ENCODE measurements at regions not wholly inside any gene's neighbourhood (a gene's known extent, or its start where the extent isn't known, plus 50 kb on each side); places are given as distances from the start of the nearest gene placed in this dataset.

DNA sequence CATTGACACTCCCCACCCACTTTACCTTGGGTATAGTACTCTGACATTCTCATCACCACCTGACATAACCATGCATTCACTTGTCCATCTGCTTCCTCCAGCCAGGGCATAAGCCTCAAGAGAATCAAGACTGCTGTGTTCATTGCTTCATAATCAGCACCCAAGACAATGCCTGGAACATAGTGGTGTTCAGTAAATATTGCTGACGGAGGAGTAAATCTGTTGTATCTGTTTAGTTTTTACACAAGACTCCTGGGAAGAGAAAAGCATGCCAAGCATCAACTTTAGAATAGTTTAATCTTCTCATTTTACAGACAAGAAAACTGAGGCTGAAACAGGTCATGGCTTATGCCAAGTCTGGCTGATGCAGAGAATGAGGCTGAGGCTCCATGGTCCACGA, 173.9 kb upstream of the DUSP10 start:
- Mint-ChIP-seq H3K36me3 (no peaks in the 10 kb centered on the region), H3K27me3 (no peaks in the 10 kb centered on the region), H3K9me3 (peaks cover 5% of the 10 kb centered on the region), H3K4me1 (ENCODE audit: unreplicated experiment) (no peaks in the 10 kb centered on the region), H3K27ac (no peak overlapping the region), H3K4me3 (no peak overlapping the region)
- no peak for DNase-seq (ENCODE audit: extremely low spot score, unreplicated experiment)
- TF ChIP-seq, protein P1, sequence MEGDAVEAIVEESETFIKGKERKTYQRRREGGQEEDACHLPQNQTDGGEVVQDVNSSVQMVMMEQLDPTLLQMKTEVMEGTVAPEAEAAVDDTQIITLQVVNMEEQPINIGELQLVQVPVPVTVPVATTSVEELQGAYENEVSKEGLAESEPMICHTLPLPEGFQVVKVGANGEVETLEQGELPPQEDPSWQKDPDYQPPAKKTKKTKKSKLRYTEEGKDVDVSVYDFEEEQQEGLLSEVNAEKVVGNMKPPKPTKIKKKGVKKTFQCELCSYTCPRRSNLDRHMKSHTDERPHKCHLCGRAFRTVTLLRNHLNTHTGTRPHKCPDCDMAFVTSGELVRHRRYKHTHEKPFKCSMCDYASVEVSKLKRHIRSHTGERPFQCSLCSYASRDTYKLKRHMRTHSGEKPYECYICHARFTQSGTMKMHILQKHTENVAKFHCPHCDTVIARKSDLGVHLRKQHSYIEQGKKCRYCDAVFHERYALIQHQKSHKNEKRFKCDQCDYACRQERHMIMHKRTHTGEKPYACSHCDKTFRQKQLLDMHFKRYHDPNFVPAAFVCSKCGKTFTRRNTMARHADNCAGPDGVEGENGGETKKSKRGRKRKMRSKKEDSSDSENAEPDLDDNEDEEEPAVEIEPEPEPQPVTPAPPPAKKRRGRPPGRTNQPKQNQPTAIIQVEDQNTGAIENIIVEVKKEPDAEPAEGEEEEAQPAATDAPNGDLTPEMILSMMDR (conservative IDR thresholded peaks at IDR 0.05), result no peak

DNA sequence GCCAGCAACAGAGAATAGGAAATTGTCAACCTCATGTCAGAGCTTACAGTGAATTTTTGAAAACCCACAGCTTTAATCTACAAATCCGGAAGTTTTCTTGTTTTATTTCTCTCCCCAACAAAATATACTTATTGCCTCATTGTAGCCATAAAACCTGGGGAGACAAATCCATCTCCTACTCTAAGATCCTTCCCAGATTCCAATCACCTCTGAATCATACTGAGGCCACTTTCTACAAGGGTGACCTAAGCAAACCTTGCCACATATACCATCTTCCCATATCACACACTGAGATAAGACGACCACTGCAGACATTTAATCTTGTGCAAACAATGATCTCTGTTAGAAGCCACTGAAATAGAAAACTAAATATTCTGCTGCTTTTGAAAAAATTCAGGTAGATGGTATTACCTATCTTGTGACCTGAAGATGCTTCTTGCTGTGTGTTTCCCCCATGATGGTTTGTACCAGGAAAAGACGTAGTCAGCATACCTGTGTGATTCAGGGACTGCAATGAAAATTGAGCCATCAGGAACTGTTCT, 171.5 kb upstream of the DUSP10 start:
- no peaks in the 10 kb centered on the region for H3K4me1 Mint-ChIP-seq (ENCODE audit: unreplicated experiment)
- no peaks in the 10 kb centered on the region for H3K36me3 Mint-ChIP-seq
- H3K27me3 Mint-ChIP-seq, result no peaks in the 10 kb centered on the region
- no peak overlapping the region for H3K4me3 Mint-ChIP-seq
- H3K27ac Mint-ChIP-seq, result no peak overlapping the region
- no peak for DNase-seq (ENCODE audit: extremely low spot score, unreplicated experiment)
- TF ChIP-seq, protein P1 (conservative IDR thresholded peaks at IDR 0.05), result no peak
- peaks cover 5% of the 10 kb centered on the region for H3K9me3 Mint-ChIP-seq

DNA sequence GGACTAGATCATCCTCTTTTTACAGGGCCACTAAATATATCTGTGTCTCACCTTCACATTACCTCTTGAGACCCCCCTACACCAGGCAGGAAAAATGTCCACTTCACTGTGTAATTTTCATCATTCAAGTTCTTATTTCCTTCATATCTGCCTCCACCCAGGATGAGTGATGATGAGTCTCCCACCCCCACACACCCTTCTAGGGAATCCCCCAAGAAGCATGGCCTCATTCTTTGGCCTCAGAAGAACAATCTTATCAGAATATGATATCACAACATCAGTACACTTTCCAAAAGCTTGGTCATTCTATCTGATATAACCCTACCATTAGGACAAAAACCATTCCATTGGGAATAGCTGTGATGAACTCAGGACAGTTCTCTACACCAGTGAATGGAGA, 170.3 kb upstream of the DUSP10 start:
- Mint-ChIP-seq H3K4me3 (no peak overlapping the region), H3K9me3 (peaks cover 3% of the 10 kb centered on the region), H3K4me1 (ENCODE audit: unreplicated experiment) (no peaks in the 10 kb centered on the region), H3K27me3 (no peaks in the 10 kb centered on the region), H3K36me3 (no peaks in the 10 kb centered on the region), H3K27ac (no peak overlapping the region)
- DNase-seq (ENCODE audit: extremely low spot score, unreplicated experiment), result no peak
- TF ChIP-seq, protein P1 (conservative IDR thresholded peaks at IDR 0.05), result no peak

DNA sequence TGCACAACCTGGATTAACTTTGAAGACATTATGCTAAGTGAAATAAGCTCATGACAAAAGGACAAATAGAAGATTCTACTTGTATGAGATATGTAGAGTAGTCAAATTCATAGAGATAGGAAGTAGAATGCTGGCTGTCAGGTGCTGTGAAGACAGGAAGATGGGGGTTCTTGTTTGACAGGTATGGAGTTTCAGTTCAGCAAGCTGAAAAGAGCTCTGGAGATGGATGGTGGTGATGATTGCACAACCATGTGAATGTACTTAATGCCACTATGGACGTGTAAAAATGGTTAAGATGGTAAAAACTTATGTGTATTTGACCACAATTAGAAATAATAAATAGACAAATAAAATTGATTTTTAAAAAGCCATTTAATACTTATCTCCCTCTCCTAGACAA, 169.8 kb upstream of the DUSP10 start:
- Mint-ChIP-seq H3K4me3 (no peak overlapping the region), H3K27me3 (no peaks in the 10 kb centered on the region), H3K4me1 (ENCODE audit: unreplicated experiment) (no peaks in the 10 kb centered on the region), H3K27ac (no peak overlapping the region), H3K9me3 (no peaks in the 10 kb centered on the region), H3K36me3 (no peaks in the 10 kb centered on the region)
- DNase-seq (ENCODE audit: extremely low spot score, unreplicated experiment), result no peak
- TF ChIP-seq, protein P1 (conservative IDR thresholded peaks at IDR 0.05), result no peak

DNA sequence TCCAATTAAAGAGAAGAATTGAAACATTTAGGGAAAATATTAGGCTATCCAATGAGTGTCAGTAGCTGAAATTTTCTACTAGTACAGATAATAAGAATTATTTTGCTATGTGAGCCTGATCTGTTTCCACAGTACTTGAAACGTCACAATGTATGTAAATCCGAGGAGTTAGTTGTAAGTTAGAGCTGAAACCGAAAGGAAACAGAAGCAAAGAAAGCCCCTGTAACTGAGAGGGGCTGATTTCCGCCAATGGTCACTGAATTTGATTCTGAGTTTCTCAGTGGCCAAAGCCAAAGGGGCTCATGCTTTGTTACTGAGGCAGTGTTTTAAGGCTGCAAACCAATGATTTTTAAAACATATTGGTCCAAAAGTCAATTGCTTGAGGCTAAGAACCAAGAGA, 168.3 kb upstream of the DUSP10 start:
- no peak for DNase-seq (ENCODE audit: extremely low spot score, unreplicated experiment)
- no peak overlapping the region for H3K27ac Mint-ChIP-seq
- no peaks in the 10 kb centered on the region for H3K27me3 Mint-ChIP-seq
- no peaks in the 10 kb centered on the region for H3K9me3 Mint-ChIP-seq
- TF ChIP-seq, protein P1 (conservative IDR thresholded peaks at IDR 0.05), result no peak
- no peaks in the 10 kb centered on the region for H3K4me1 Mint-ChIP-seq (ENCODE audit: unreplicated experiment)
- H3K4me3 Mint-ChIP-seq, result no peak overlapping the region
- H3K36me3 Mint-ChIP-seq, result no peaks in the 10 kb centered on the region

DNA sequence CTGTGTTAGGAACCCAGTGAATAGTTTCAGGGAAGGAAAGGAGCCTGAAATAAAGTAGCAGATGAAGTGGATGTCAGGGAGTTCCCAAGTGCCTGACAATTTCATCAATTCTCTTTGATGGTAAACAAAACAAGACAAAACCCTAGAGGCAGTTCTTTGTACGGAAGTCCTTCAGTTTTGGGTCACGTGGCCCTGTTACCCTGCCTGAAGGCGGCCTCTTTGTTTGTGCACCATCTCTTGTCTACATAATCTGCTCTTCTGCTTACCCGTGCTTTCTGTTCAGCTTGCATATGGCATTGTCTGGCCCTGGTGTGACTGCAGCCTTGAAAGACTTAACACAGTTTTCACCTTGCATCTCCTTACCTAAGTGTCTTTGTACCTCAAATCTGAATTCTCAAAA, 166.7 kb upstream of the DUSP10 start:
- no peak for DNase-seq (ENCODE audit: extremely low spot score, unreplicated experiment)
- no peak overlapping the region for H3K4me3 Mint-ChIP-seq
- no peak overlapping the region for H3K27ac Mint-ChIP-seq
- no peaks in the 10 kb centered on the region for H3K4me1 Mint-ChIP-seq (ENCODE audit: unreplicated experiment)
- TF ChIP-seq, protein P1 (conservative IDR thresholded peaks at IDR 0.05), result no peak
- no peaks in the 10 kb centered on the region for H3K27me3 Mint-ChIP-seq
- H3K36me3 Mint-ChIP-seq, result no peaks in the 10 kb centered on the region
- H3K9me3 Mint-ChIP-seq, result no peaks in the 10 kb centered on the region
